PC-9 (cell line): ENCODE measurements at regions not wholly inside any gene's neighbourhood (a gene's known extent, or its start where the extent isn't known, plus 50 kb on each side); places are given as distances from the start of the nearest gene placed in this dataset.
"Not testable (repeated sequence)": the region's sequence is repeated elsewhere in the genome, so short reads cannot be mapped to it uniquely, and the experiment has no call there.

Source experiments
- BruUV-seq: library from RNA; stranded (reverse); fragments of 400-500 nt; replicated peaks from 2 replicates; lab custom pipeline; 2021; lab: Mats Ljungman, UMichigan
- CTCF ChIA-PET: fragments of 300-600 bp; sonication (Branson Sonifier 250); formaldehyde crosslinking; loops from one replicate; lab custom pipeline; 2022; ENCODE audit warnings: antibody characterized with exemption; lab: Charles Lee
- POLR2A ChIA-PET: fragments of 300-600 bp; sonication (Branson Sonifier 250); formaldehyde crosslinking; loops from one replicate; lab custom pipeline; 2022; ENCODE audit warnings: antibody characterized with exemption; ENCODE audit not compliant: unreplicated experiment; lab: Charles Lee
- DNase-seq, 2 experiments: peaks; one replicate each; pipeline versions ENCODE4 v3.0.0 to v3.0.0-alpha.2; 2015 to 2022; ENCODE audit warnings: mixed read lengths in 1 of 2
- H2AFZ ChIP-seq: fragments of 200-600 bp; sonication (generic); 2 replicates; pipeline ENCODE4 v1.8.1; 2017; ENCODE audit warnings: antibody characterized with exemption
- H3F3A ChIP-seq: fragments of 200-600 bp; sonication (generic); 2 replicates; pipeline ENCODE4 v1.8.1; 2017; ENCODE audit warnings: antibody characterized with exemption, mild to moderate bottlenecking, low read depth; ENCODE audit not compliant: insufficient read depth
- H3K27ac ChIP-seq: fragments of 200-600 bp; sonication (generic); 2 replicates; pipeline ENCODE4 v1.6.1; 2016; ENCODE audit warnings: mixed run types
- H3K27me3 ChIP-seq: fragments of 200-600 bp; sonication (generic); 2 replicates; pipeline ENCODE4 v1.6.1; 2016; ENCODE audit warnings: low read depth, mixed run types; ENCODE audit not compliant: insufficient read depth
- H3K36me3 ChIP-seq: fragments of 200-600 bp; sonication (generic); 2 replicates; pipeline ENCODE4 v1.6.1; 2016; ENCODE audit warnings: low read depth, mixed run types
- H3K4me1 ChIP-seq: fragments of 200-600 bp; sonication (generic); replicated peaks from 2 replicates; pipeline ENCODE4 v1.6.1; 2016; ENCODE audit warnings: mixed run types; ENCODE audit not compliant: insufficient read depth
- H3K4me2 ChIP-seq: fragments of 200-600 bp; sonication (generic); 2 replicates; pipeline ENCODE4 v1.6.1; 2017; ENCODE audit warnings: mixed run types
- H3K4me3 ChIP-seq: fragments of 200-600 bp; sonication (generic); 2 replicates; pipeline ENCODE4 v1.6.1; 2016; ENCODE audit warnings: mixed run types
- H3K79me2 ChIP-seq: fragments of 200-600 bp; sonication (generic); 2 replicates; pipeline ENCODE4 v1.6.1; 2017; ENCODE audit warnings: low read depth, mixed run types
- H3K9me2 ChIP-seq: fragments of 200-600 bp; sonication (generic); 2 replicates; pipeline ENCODE4 v1.8.1; 2017; ENCODE audit warnings: mild to moderate bottlenecking; ENCODE audit not compliant: insufficient read depth
- H3K9me3 ChIP-seq: fragments of 200-600 bp; sonication (generic); 2 replicates; pipeline ENCODE4 v1.8.1; 2016; ENCODE audit warnings: low read depth; ENCODE audit not compliant: insufficient read depth
- H4K20me1 ChIP-seq: fragments of 200-600 bp; sonication (generic); 2 replicates; pipeline ENCODE4 v1.8.1; 2017; ENCODE audit not compliant: insufficient read depth
- CTCF ChIP-seq: fragments of 200-600 bp; sonication (generic); conservative IDR thresholded peaks from 2 replicates; pipeline ENCODE4 v1.6.1; 2017; ENCODE audit warnings: mixed run types, antibody characterized with exemption, mild to moderate bottlenecking, moderate library complexity
- EZH2 ChIP-seq: fragments of 200-600 bp; sonication (generic); IDR thresholded peaks from 2 replicates; pipeline ENCODE4 v1.8.0; 2017; ENCODE audit warnings: antibody characterized with exemption, low read depth
- intact Hi-C: fragments of 100-400 bp; cut with micrococcal nuclease; formaldehyde crosslinking; loops from one replicate; pipeline ENCODE4 v1.10.0; 2022; ENCODE audit not compliant: unreplicated experiment

GRCh38 chr4:31748382-31748781 lies 1028.2 kb downstream of the PCDH7 start:
- Histone ChIP-seq H3K27me3 (no peaks in the 10 kb centered on the region), H3K4me3 (no peak overlapping the region), H3K9me2 (no peaks in the 10 kb centered on the region; the same call in 1 of the 2 replicates), H3K36me3 (no peaks in the 10 kb centered on the region), H3K4me2 (no peak overlapping the region), H3K27ac (no peak overlapping the region), H2AFZ (no peak overlapping the region), H4K20me1 (no peaks in the 10 kb centered on the region), H3K4me1 (no peaks in the 10 kb centered on the region), H3K9me3 (no peaks in the 10 kb centered on the region), H3F3A (no peaks in the 10 kb centered on the region), H3K79me2 (no peaks in the 10 kb centered on the region)
- TF ChIP-seq EZH2 (no peak), CTCF (no peak)
- DNase-seq: no peak
- CTCF ChIA-PET: interaction anchor here (0.6 kb wide), 1 partner anchor 334 kb away, joined by 4 read pairs; no protein-coding TSS in a partner anchor
- intact Hi-C loops: no loop called here
- BruUV-seq: no TSS peak
- POLR2A ChIA-PET: no interaction called here

- H3K36me3 ChIP-seq, H3K27ac ChIP-seq, DNase-seq, POLR2A ChIA-PET, H3K4me2 ChIP-seq, H2AFZ ChIP-seq, H3K79me2 ChIP-seq, H3F3A ChIP-seq, H3K27me3 ChIP-seq, H4K20me1 ChIP-seq, CTCF ChIA-PET, H3K9me3 ChIP-seq, intact Hi-C loops, H3K9me2 ChIP-seq, BruUV-seq, H3K4me3 ChIP-seq, H3K4me1 ChIP-seq: not testable (repeated sequence)
Measured at GRCh38 chr4:31750581-31750980, 1030.4 kb downstream of the PCDH7 start.

- H3K9me3 ChIP-seq: 0 out of 2 replicates have a peak, but pooled peaks cover 3% of the 10 kb centered on the region
Measured at GRCh38 chr4:31755751-31756150, 1035.6 kb downstream of the PCDH7 start.

More at GRCh38 chr4:31755751-31756150, 1035.6 kb downstream of the PCDH7 start:
- no peak for TF ChIP-seq CTCF
- TF ChIP-seq EZH2: no peak
- intact Hi-C loops: no loop called here
- Histone ChIP-seq H3K36me3 (no peaks in the 10 kb centered on the region), H4K20me1 (no peaks in the 10 kb centered on the region), H3K27ac (no peak overlapping the region), H3K9me2 (no peaks in the 10 kb centered on the region), H3K4me1 (no peaks in the 10 kb centered on the region), H3K27me3 (no peaks in the 10 kb centered on the region), H3F3A (no peaks in the 10 kb centered on the region), H3K79me2 (no peaks in the 10 kb centered on the region), H2AFZ (no peak overlapping the region), H3K4me2 (no peak overlapping the region), H3K4me3 (no peak overlapping the region)
- no TSS peak for BruUV-seq
- no peak for DNase-seq
- POLR2A ChIA-PET: no interaction called here
- CTCF ChIA-PET: no interaction called here
